Hepatocyte (in vitro differentiated cells): ENCODE measurements at regions not wholly inside any gene's neighbourhood (a gene's known extent, or its start where the extent isn't known, plus 50 kb on each side); places are given as distances from the start of the nearest gene placed in this dataset.
"Not testable (repeated sequence)": the region's sequence is repeated elsewhere in the genome, so short reads cannot be mapped to it uniquely, and the experiment has no call there.

Source experiments
- CTCF ChIP-seq: fragments of 200-600 bp; sonication (generic); IDR thresholded peaks from 2 replicates; pipeline ENCODE4 v1.5.1; 2016; ENCODE audit warnings: antibody characterized with exemption, mild to moderate bottlenecking; ENCODE audit not compliant: poor library complexity
- EZH2 ChIP-seq: fragments of 200-600 bp; sonication (generic); IDR thresholded peaks from 2 replicates; pipeline ENCODE4 v1.6.1; 2016; ENCODE audit warnings: antibody characterized with exemption, mild to moderate bottlenecking, borderline replicate concordance
- EZH2phosphoT487 ChIP-seq: fragments of 200-600 bp; sonication (generic); IDR thresholded peaks from one replicate; pipeline ENCODE4 v1.6.1; 2018; ENCODE audit warnings: antibody characterized with exemption, mild to moderate bottlenecking, low read depth, moderate library complexity; ENCODE audit not compliant: unreplicated experiment, severe bottlenecking

GRCh38 chr3:194888062-194888461 lies 202.4 kb downstream of the FAM43A start:
- not testable (repeated sequence) for TF ChIP-seq EZH2phosphoT487, CTCF, EZH2
